NCI-H2227 (cell line): ENCODE measurements at regions not wholly inside any gene's neighbourhood (a gene's known extent, or its start where the extent isn't known, plus 50 kb on each side); places are given as distances from the start of the nearest gene placed in this dataset.
A peak's percentile ranks its signal among the peaks of the same experiment; 100 is the strongest.

ENCODE experiments used
- DNase-seq: peaks from one replicate; lab custom pipeline; 2025; ENCODE audit not compliant: unreplicated experiment; lab: John Stamatoyannopoulos, UW

- DNase-seq = no peak
Measured at GRCh38 chr18:75358928-75359327, 68.6 kb downstream of the SMIM21 start.

DNA sequence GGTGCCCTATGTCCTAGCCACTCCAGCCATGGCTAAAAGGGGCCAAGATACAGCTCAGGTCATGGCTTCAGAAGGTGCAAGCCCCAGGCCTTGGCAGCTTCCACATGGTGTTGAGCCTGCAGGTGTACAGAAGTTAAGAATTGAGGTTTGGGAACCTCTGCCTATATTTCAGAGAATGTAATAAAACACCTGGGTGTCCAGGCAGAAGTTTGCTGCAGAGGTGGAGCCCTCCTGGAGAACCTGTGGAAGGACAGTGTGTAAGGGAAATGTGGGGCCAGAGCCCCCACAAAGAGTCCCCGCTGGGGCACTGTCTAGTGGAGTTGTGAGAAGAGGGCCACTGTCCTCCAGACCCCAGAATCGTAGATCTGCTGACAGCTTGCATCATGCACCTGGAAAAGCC lies 74.1 kb downstream of the SMIM21 start:
- DNase-seq = peak; percentile 2

GRCh38 chr18:75351409-75351808 lies 76.1 kb downstream of the SMIM21 start:
- no peak for DNase-seq

- DNase-seq = no peak
Measured at GRCh38 chr18:75350857-75351256, 76.6 kb downstream of the SMIM21 start.

DNA sequence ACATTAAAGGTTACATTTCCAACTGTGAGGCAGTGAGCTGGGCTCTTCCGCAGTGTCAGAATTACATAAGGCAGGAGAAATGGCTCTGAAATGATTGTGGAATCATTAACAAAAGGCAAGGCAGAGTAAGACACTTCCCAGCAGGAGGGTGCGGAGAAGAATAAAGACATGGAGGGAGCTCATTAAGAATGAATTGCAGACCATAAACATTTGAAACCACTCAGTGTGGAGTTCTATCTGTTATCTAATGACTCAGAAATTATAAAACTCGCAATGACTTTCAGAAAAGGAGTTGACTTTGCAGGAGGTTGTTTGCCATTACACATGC lies 77.0 kb downstream of the SMIM21 start:
- DNase-seq = peak; percentile 66

- no peak for DNase-seq
Measured at GRCh38 chr18:75349668-75350511, 77.6 kb downstream of the SMIM21 start.

DNA sequence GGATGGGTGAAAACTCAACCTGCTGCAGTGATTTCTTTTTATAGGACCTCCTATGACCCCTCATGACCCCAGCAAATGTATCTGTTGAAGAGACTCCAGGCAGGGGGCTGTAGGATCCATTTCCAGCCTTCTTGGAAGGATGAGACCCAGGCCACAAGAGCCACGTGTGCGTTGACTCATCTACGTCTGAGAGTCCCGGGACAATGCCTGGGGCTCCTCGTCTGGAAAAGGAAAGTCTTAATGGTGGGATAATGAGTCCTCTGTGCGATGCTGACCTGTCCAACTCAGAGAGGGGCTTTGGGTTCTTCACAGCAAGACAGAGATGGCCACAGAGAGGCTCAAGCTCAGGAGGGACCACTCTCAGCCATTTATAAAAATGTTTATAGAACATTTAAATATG lies 80.8 kb downstream of the SMIM21 start:
- no peak for DNase-seq

GRCh38 chr18:75344615-75345014 lies 82.9 kb downstream of the SMIM21 start:
- DNase-seq = no peak

- DNase-seq = no peak
Measured at GRCh38 chr18:75344161-75344560, 83.3 kb downstream of the SMIM21 start.

- no peak for DNase-seq
Measured at GRCh38 chr18:75343389-75343788, 84.1 kb downstream of the SMIM21 start.

- no peak for DNase-seq
Measured at GRCh38 chr18:75341897-75342296, 85.6 kb downstream of the SMIM21 start.

DNA sequence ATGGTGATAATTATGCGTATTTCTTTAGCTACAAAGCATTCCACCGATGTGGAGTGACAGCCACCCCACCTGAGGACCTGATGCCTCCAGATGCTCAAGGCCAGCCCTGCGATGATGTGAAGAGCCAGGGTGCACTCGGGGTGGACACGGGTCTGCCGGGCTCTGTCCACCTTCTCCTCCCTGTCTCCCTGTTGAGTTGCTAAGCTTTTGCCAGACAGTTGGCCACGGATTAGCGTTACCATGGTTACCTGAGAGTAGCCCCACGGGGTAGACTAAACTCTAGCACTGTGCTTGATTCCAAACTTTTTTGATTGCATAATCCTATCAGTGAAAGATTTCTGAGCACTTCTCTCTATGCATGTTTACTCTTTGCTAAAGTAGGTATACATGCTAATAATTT lies 86.2 kb downstream of the SMIM21 start:
- DNase-seq = peak; percentile 6

GRCh38 chr18:75339936-75340605 lies 87.4 kb downstream of the SMIM21 start:
- no peak for DNase-seq
